ENCODE measurements at regions not wholly inside any gene's neighbourhood (a gene's known extent, or its start where the extent isn't known, plus 50 kb on each side); places are given as distances from the start of the nearest gene placed in this dataset.

GRCh38 chr4:127000846-127001245, 631.9 kb upstream of the INTU start:
- TF ChIP-seq CTCF (IDR thresholded peaks at IDR 0.05 in 2 of 3, conservative IDR thresholded peaks at IDR 0.05 in 1 of 3; ENCODE audit: control insufficient read depth in 2 of 3, extremely low read depth in 1 of 3, insufficient read depth in 1 of 3, low read depth in 3 of 3, low read length in 3 of 3), result no peak
- TF ChIP-seq EZH2 (IDR thresholded peaks at IDR 0.05; ENCODE audit: borderline replicate concordance, control insufficient read depth, low read depth, low read length), result no peak
- no peak for TF ChIP-seq POU2F2 (IDR thresholded peaks at IDR 0.05; ENCODE audit: borderline replicate concordance, low read depth, low read length)
- no peak for TF ChIP-seq TAF1 (IDR thresholded peaks at IDR 0.05; ENCODE audit: borderline replicate concordance, low read depth, low read length)
- TF ChIP-seq SREBF2 (IDR thresholded peaks at IDR 0.05; ENCODE audit: low read length), result no peak
- TF ChIP-seq RBBP5 (conservative IDR thresholded peaks at IDR 0.05), result no peak
- TF ChIP-seq ZBED1 (IDR thresholded peaks at IDR 0.05; ENCODE audit: borderline replicate concordance), result no peak
- no peak for TF ChIP-seq NFYB (IDR thresholded peaks at IDR 0.05; ENCODE audit: insufficient read depth, low read depth, low read length)
- TF ChIP-seq CHD4 (IDR thresholded peaks at IDR 0.05), result no peak
- no peak for TF ChIP-seq MAX (IDR thresholded peaks at IDR 0.05; ENCODE audit: low read depth, low read length)
- TF ChIP-seq YY1 (IDR thresholded peaks at IDR 0.05; ENCODE audit: low read depth, low read length), result no peak
- TF ChIP-seq PML (IDR thresholded peaks at IDR 0.05; ENCODE audit: low read length), result no peak
